GM13976 (cell line): ENCODE measurements at regions not wholly inside any gene's neighbourhood (a gene's known extent, or its start where the extent isn't known, plus 50 kb on each side); places are given as distances from the start of the nearest gene placed in this dataset.

Experiments
- DNase-seq: peaks from one replicate; pipeline ENCODE4 v3.0.0; 2012; ENCODE audit warnings: low spot score
- in situ Hi-C: fragments of 300-500 bp; cut with MboI; formaldehyde crosslinking; loops from one replicate; pipeline ENCODE4 v1.12.0; 2022; ENCODE audit warnings: low sequenced_read_pairs, mixed read lengths, inconsistent platforms; ENCODE audit not compliant: unreplicated experiment
- TF ChIP-seq, protein P1 (sequence below): IDR thresholded peaks from 2 replicates; pipeline ENCODE4 v1.5.1; 2012; ENCODE audit warnings: borderline replicate concordance, mild to moderate bottlenecking; ENCODE audit not compliant: insufficient read depth; ENCODE audit errors: extremely low read depth, missing control alignments, control extremely low read depth

DNA sequence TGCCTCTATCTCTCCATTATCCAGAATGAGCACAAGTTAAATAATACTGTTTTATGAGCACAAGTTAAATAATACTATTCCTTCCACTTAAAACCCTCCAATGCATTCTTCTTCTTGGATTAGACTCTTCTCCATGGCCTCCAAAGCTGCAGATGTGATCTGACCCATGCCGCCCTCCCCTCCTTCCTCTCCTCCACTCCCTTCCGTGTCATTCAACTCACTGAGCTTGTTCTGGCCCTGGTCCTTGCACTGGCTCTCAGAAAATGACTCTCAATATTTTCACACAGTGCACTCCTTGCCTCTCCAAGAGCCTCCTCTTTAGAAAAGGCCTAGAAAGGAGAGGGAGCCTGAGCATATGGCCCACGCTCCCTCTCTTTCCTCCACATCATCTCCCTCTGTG is 125.0 kb upstream of the CD93 start:
- in situ Hi-C loops, result no loop called here
- DNase-seq, result no peak
- TF ChIP-seq, protein P1, sequence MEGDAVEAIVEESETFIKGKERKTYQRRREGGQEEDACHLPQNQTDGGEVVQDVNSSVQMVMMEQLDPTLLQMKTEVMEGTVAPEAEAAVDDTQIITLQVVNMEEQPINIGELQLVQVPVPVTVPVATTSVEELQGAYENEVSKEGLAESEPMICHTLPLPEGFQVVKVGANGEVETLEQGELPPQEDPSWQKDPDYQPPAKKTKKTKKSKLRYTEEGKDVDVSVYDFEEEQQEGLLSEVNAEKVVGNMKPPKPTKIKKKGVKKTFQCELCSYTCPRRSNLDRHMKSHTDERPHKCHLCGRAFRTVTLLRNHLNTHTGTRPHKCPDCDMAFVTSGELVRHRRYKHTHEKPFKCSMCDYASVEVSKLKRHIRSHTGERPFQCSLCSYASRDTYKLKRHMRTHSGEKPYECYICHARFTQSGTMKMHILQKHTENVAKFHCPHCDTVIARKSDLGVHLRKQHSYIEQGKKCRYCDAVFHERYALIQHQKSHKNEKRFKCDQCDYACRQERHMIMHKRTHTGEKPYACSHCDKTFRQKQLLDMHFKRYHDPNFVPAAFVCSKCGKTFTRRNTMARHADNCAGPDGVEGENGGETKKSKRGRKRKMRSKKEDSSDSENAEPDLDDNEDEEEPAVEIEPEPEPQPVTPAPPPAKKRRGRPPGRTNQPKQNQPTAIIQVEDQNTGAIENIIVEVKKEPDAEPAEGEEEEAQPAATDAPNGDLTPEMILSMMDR, result no peak

DNA sequence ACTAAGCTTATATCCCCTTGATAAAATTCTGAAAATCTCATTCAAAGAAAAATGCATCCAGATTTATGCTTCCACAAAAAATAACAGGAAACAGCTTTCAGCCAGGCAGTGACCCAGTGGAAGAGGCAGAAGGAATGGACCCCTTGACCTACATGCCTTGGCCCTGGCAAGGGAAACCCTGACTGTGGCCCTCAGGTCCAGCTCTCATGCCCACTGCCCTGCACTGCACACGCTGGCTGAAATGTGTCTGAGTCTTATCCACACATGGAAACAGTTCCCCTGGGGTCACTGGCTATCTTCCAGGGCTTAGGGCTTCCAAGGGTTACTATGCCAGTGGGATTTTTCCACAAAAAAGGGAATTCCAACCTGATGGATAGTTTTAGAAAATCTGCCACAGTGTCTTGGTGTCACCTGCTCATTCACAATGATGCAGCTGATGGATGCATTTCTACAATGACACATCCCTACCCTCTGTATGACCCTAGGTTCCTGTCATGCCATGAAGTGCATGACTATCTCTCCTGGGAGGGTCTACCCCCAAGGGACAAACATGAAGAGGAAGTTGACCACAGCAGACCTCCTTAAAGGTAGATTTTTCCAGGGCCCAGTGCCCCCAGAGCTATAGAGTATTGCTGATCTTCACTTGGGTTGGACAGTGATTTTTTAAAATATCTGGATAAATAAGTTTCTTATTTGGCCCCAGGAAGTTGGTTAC is 121.9 kb upstream of the CD93 start:
- no peak for DNase-seq
- TF ChIP-seq, protein P1, result no peak
- in situ Hi-C loops, result no loop called here

DNA sequence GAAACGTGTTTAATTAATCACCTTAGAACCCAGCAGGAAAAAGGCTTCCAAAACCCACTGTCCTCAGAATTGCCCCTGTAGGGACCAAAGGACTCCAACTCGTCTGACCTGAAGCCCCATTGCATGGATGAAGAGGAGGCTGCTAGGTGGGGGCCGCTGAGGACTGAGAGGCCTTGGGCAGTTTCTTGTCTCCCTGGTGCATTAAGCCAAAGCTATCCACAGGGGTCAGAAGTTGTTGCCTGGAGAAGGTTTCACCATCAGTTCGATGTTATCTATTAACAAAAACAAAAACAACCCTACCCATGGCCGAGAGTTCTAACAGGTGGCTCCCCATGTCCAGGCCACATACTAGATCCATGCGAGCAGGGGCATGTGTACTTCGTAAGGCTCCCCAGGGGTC is 120.9 kb upstream of the CD93 start:
- no peak for DNase-seq
- TF ChIP-seq, protein P1, result no peak
- in situ Hi-C loops, result no loop called here

DNA sequence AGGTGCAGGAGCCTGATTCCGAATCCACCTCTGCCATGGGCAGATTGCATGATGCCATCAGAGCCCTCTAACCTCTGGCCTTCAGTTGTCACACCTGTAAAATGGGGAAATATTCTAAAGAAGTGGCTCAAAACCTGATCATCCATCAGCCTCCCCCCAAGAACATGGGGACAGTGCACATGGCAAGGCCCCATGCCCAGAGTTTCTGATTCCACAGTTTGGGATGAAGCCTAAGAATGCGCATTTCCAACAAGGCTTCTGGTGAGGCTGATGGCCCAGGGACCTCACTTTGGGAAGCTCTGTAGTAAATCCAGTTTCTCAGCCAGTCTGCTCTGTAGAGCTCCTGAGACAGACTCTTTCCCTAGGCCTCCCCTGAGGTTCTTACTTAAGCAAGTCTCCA is 119.9 kb upstream of the CD93 start:
- no peak for DNase-seq
- TF ChIP-seq, protein P1, result no peak
- in situ Hi-C loops, result no loop called here

DNA sequence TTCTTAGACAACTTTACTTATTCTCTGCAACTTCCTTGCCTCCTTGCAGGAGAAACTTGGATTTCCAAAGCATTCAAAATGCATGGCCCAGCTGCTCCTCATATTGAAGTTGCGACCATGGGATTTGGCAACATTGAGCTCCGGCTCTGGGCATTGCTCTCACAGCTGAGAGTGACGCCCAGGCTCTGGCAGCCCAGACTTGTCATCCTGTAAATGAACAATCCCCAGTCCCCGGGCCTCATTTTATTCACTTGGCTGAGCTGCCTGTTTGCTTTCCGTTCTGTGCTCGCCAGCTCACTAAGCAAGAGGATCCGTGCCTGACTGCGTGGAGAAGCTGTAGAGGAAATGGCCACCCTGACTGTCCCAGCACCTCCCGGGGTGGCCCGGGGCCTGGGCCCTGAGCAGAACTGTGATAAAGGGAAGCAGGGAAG is 119.5 kb upstream of the CD93 start:
- in situ Hi-C loops, result no loop called here
- DNase-seq, result no peak
- TF ChIP-seq, protein P1, result no peak

DNA sequence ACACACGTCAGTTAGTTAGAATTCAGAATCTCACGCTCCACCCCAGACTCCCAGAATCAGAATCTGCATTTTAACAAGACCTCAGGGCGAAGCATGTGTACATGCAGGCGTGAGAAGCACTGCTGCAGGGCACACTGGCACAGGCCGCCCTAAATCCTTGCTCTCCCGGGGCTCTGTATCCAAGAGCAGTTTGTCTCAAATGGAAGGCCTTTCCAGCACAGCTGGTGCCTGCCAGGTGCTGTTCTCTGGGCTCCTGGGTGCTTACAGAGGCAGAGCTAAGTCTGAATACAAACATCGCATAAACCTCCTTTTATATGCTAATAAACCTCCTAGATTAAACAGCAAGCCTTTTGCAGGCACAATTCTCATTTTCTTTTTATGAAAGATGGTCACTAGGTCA is 119.1 kb upstream of the CD93 start:
- TF ChIP-seq, protein P1, result no peak
- no peak for DNase-seq
- in situ Hi-C loops, result no loop called here
